ENCODE measurements at regions not wholly inside any gene's neighbourhood (a gene's known extent, or its start where the extent isn't known, plus 50 kb on each side); places are given as distances from the start of the nearest gene placed in this dataset.

DNA sequence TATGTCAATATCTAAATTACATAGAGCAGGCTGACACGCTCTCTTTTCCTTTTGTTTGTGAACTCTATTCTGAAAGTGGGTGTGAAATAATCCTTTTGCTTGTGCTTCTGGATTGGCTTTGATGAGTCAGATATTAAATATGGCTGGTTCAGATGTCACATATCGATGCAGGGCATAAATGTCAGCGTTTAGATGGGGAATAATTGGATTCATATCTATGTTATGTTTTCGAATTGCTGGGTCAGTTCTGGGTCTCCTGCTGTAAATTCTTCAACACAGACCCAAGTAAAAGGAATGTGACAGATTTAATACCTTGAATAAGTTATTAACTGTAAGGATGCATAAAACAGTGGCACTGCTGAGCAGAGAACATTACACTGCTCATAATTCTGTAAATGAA, 118.7 kb upstream of the SNX2 start:
- TF ChIP-seq, protein P1, sequence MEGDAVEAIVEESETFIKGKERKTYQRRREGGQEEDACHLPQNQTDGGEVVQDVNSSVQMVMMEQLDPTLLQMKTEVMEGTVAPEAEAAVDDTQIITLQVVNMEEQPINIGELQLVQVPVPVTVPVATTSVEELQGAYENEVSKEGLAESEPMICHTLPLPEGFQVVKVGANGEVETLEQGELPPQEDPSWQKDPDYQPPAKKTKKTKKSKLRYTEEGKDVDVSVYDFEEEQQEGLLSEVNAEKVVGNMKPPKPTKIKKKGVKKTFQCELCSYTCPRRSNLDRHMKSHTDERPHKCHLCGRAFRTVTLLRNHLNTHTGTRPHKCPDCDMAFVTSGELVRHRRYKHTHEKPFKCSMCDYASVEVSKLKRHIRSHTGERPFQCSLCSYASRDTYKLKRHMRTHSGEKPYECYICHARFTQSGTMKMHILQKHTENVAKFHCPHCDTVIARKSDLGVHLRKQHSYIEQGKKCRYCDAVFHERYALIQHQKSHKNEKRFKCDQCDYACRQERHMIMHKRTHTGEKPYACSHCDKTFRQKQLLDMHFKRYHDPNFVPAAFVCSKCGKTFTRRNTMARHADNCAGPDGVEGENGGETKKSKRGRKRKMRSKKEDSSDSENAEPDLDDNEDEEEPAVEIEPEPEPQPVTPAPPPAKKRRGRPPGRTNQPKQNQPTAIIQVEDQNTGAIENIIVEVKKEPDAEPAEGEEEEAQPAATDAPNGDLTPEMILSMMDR (IDR thresholded peaks at IDR 0.05; ENCODE audit: low read length) = no peak
- no peak for TF ChIP-seq EZH2 (IDR thresholded peaks at IDR 0.05; ENCODE audit: borderline replicate concordance, low read length)
